ENCODE measurements at regions not wholly inside any gene's neighbourhood (a gene's known extent, or its start where the extent isn't known, plus 50 kb on each side); places are given as distances from the start of the nearest gene placed in this dataset.
"Not testable (repeated sequence)": the region's sequence is repeated elsewhere in the genome, so short reads cannot be mapped to it uniquely, and the experiment has no call there.

DNA sequence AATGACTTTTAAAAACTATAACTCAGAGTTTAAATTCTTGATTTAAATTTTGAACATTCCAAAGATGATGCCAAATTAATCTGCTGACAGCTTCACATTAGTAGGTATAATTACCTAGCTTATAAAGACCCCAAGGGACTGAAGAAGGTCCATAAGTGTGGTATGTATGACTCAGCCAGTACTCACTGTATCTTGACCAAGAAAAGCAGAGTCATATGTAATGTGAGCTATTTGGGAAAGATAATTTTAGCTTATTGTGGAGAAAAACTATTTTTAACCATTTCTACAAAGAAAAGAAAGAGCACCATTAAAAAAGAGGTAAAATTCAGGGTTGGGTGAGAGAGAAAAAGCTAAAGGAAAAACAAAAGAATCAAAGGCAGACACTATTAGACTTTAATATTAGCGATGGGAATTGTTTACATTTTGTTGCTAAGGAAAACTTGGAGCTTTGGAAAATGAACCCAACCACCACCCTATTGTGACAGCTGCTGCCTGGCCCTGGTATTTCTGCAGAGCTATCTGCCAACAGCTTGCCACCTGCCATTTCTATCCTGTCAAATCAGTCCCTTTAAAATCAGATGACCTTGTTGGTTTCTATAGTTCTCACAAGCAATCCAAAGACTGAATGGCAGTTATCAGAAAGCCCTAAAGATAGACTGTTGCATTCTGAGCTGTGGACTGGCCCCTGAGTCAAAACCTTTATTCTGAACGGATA is 697.7 kb downstream of the CDY1 start:
- TF ChIP-seq, protein P1, sequence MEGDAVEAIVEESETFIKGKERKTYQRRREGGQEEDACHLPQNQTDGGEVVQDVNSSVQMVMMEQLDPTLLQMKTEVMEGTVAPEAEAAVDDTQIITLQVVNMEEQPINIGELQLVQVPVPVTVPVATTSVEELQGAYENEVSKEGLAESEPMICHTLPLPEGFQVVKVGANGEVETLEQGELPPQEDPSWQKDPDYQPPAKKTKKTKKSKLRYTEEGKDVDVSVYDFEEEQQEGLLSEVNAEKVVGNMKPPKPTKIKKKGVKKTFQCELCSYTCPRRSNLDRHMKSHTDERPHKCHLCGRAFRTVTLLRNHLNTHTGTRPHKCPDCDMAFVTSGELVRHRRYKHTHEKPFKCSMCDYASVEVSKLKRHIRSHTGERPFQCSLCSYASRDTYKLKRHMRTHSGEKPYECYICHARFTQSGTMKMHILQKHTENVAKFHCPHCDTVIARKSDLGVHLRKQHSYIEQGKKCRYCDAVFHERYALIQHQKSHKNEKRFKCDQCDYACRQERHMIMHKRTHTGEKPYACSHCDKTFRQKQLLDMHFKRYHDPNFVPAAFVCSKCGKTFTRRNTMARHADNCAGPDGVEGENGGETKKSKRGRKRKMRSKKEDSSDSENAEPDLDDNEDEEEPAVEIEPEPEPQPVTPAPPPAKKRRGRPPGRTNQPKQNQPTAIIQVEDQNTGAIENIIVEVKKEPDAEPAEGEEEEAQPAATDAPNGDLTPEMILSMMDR (IDR thresholded peaks at IDR 0.05; ENCODE audit: borderline replicate concordance, extremely low read depth, low read length, poor library complexity, severe bottlenecking): not testable (repeated sequence)
- TF ChIP-seq EZH2 (IDR thresholded peaks at IDR 0.05; ENCODE audit: borderline replicate concordance, low read depth, low read length, severe bottlenecking): not testable (repeated sequence)
